ENCODE measurements at regions not wholly inside any gene's neighbourhood (a gene's known extent, or its start where the extent isn't known, plus 50 kb on each side); places are given as distances from the start of the nearest gene placed in this dataset.

- TF ChIP-seq PPARA (CRISPR knock-in tag; IDR thresholded peaks at IDR 0.05; ENCODE audit: borderline replicate concordance) (no peak), PATZ1 (CRISPR knock-in tag; IDR thresholded peaks at IDR 0.05; ENCODE audit: borderline replicate concordance) (no peak), ARNTL (CRISPR knock-in tag; IDR thresholded peaks at IDR 0.05; ENCODE audit: borderline replicate concordance, low read depth) (no peak), CREB5 (CRISPR knock-in tag; IDR thresholded peaks at IDR 0.05; ENCODE audit: low read depth) (no peak), OSR1 (CRISPR knock-in tag; IDR thresholded peaks at IDR 0.05) (no peak), BACH2 (CRISPR knock-in tag; IDR thresholded peaks at IDR 0.05; ENCODE audit: borderline replicate concordance) (no peak), ZFP3 (CRISPR knock-in tag; IDR thresholded peaks at IDR 0.05) (no peak), CSDC2 (CRISPR knock-in tag; IDR thresholded peaks at IDR 0.05) (no peak), ZC3H10 (CRISPR knock-in tag; IDR thresholded peaks at IDR 0.05) (no peak), TCF4 (CRISPR knock-in tag; IDR thresholded peaks at IDR 0.05; ENCODE audit: borderline replicate concordance) (no peak), ZFP30 (CRISPR knock-in tag; IDR thresholded peaks at IDR 0.05) (no peak), RARB (CRISPR knock-in tag; IDR thresholded peaks at IDR 0.05) (no peak)
Observed at GRCh38 chr4:104848597-104849225, 298.0 kb upstream of the TET2 start.

Measured in SK-N-SH treated with all-trans-retinoic acid at 6 μM for 48 hours (cell line).